KOPT-K1 (cell line): ENCODE measurements at regions not wholly inside any gene's neighbourhood (a gene's known extent, or its start where the extent isn't known, plus 50 kb on each side); places are given as distances from the start of the nearest gene placed in this dataset.
"Not testable (repeated sequence)": the region's sequence is repeated elsewhere in the genome, so short reads cannot be mapped to it uniquely, and the experiment has no call there.

Experiments
- H3K27ac ChIP-seq: fragments of 200-600 bp; sonication (generic); 2 replicates; pipeline ENCODE4 v1.5.1; 2016; ENCODE audit warnings: antibody characterized with exemption, mild to moderate bottlenecking, low read depth, low read length; ENCODE audit not compliant: poor library complexity, severe bottlenecking
- H3K36me3 ChIP-seq: fragments of 200-600 bp; sonication (generic); 2 replicates; pipeline ENCODE4 v1.5.1; 2017; ENCODE audit warnings: antibody characterized with exemption, mild to moderate bottlenecking, low read length, moderate library complexity; ENCODE audit not compliant: insufficient read depth
- H3K9me3 ChIP-seq: fragments of 200-600 bp; sonication (generic); 2 replicates; pipeline ENCODE4 v1.5.1; 2017; ENCODE audit warnings: antibody characterized with exemption, low read length, mild to moderate bottlenecking; ENCODE audit not compliant: insufficient read depth, poor library complexity, severe bottlenecking

DNA sequence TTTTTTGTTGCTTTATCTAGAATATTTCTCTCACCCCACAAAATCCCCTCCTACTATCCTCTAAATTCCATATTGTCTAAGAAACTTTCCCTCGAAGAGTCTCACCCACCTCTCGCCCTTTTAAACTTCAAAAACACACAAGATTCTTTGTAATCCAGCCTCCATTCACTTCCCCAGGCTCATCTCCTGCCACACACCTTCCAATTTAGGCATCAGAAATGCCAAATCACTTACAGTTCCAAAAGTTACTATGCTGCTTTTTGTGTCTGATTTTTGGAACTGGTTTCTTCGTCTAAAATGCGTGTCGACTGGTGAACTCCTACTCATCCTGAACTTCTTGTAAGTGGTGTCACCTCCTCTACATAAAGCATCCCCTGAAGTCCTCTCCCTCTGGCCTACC, 482.4 kb upstream of the CAMK1G start:
- Histone ChIP-seq H3K27ac (no peak overlapping the region), H3K36me3 (no peaks in the 10 kb centered on the region), H3K9me3 (no peaks in the 10 kb centered on the region)

- no peaks in the 10 kb centered on the region for H3K9me3 ChIP-seq
- H3K27ac ChIP-seq, result no peak overlapping the region
- H3K36me3 ChIP-seq, result no peaks in the 10 kb centered on the region
Observed at GRCh38 chr1:209102120-209102519, 481.4 kb upstream of the CAMK1G start.

- Histone ChIP-seq H3K27ac (no peak overlapping the region), H3K9me3 (no peaks in the 10 kb centered on the region), H3K36me3 (no peaks in the 10 kb centered on the region)
Observed at GRCh38 chr1:209102531-209102930, 481.0 kb upstream of the CAMK1G start.

DNA sequence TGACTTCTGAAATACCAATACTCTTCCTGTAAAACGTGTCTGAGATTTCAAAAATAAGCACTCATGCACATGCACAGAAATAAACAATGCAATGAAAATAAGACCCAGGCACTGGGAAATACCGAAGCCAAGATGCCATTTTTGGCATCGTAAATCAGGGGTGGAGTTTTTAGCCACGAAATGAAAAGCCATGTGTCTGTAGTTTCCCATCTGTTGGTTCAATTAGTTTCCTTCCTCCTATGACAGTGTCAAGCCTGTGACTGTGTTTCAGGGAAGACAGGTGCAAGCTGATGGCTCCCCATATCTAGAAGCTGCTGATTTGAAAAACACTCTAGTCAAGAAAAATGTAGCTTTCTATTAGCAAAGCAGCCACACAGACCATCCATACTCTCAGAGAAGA, 480.4 kb upstream of the CAMK1G start:
- Histone ChIP-seq H3K36me3 (no peaks in the 10 kb centered on the region), H3K27ac (no peak overlapping the region), H3K9me3 (no peaks in the 10 kb centered on the region)

- Histone ChIP-seq H3K27ac (no peak overlapping the region), H3K36me3 (no peaks in the 10 kb centered on the region), H3K9me3 (no peaks in the 10 kb centered on the region)
Observed at GRCh38 chr1:209104646-209105045, 478.9 kb upstream of the CAMK1G start.

- H3K36me3 ChIP-seq, result no peaks in the 10 kb centered on the region
- no peak overlapping the region for H3K27ac ChIP-seq
- H3K9me3 ChIP-seq, result no peaks in the 10 kb centered on the region
Observed at GRCh38 chr1:209105701-209106100, 477.8 kb upstream of the CAMK1G start.

GRCh38 chr1:209106237-209106741, 477.2 kb upstream of the CAMK1G start:
- Histone ChIP-seq H3K9me3 (no peaks in the 10 kb centered on the region), H3K36me3 (no peaks in the 10 kb centered on the region), H3K27ac (no peak overlapping the region)

DNA sequence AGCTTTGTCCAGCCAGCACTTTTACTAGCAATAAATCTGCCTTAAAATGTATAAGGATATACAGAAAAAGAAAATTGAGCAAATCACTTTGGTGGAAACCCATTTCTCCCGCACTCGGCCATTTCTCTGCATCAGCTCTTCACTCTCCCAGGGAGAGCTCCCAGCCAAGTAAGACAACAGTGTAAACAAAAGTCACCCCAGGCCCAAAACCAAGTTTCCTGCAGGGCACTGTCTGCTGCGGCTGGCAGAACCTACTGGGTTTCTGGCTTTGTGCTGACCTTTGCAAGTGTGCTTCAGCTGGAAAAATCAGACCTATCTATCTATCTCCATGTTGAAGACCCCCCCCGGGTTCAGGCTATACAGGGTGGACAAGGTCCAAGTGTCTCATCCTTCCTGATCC, 476.7 kb upstream of the CAMK1G start:
- no peaks in the 10 kb centered on the region for H3K9me3 ChIP-seq
- H3K27ac ChIP-seq, result no peak overlapping the region
- H3K36me3 ChIP-seq, result no peaks in the 10 kb centered on the region

DNA sequence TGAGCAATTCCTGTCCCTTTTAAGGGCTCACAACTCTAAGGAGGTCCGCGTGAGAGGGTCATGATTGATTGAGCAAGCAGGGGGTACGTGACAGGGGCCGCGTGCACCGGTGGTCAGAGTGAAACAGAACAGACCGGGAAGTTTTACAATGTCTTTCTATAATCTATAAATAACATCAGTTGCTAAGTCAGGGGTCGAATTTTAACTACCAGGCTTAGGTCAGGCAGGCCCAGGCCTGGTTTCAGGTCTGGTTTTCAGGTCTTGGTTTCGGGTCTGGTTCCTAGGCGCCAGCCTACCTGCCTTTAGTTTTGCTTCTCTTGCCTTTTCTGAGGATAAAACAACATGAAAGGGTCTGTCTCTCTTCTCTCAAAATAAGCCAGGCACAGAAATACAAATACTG, 476.0 kb upstream of the CAMK1G start:
- Histone ChIP-seq H3K36me3 (no peaks in the 10 kb centered on the region), H3K9me3 (no peaks in the 10 kb centered on the region), H3K27ac (no peak overlapping the region)

GRCh38 chr1:209109001-209109785, 474.3 kb upstream of the CAMK1G start:
- Histone ChIP-seq H3K36me3 (no peaks in the 10 kb centered on the region), H3K27ac (no peak overlapping the region), H3K9me3 (no peaks in the 10 kb centered on the region)

DNA sequence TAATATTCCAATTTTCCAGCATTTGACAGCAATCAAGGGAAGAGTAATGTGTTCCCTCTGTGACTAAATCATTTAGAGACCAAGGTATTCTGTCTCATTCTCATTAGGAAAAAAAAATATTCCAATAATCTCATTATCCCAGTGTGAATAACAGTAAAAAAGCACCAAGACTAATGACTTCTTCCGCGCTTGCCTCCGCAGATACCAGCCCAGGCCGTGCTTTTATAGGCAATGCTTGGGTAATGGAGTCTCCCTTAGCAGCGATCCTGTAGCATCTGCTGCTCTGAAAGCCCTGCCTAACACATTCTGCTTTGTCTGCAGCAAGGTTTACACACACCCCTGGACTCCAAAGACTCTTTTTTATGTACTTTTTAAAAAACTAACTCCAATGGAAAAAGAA, 470.0 kb upstream of the CAMK1G start:
- no peaks in the 10 kb centered on the region for H3K9me3 ChIP-seq
- no peak overlapping the region for H3K27ac ChIP-seq
- no peaks in the 10 kb centered on the region for H3K36me3 ChIP-seq

DNA sequence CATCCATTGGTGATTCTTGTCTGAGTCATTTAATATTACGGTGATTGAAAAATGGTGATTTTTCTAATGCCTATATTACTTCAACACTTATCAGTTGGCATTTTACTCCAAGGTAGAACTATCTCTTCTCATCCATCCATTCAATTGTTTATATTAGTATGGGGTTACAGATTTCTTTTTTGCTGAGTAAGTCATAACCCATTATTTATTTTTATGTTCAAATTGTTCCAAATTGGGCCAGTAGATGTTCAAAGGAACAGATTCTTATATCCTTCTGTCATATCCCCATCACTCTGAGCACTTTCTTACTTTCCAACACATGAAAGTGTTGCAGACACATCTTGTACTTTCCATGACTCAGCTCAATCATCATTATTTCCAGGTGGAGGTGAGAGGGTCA, 466.8 kb upstream of the CAMK1G start:
- H3K9me3 ChIP-seq, result no peaks in the 10 kb centered on the region
- H3K36me3 ChIP-seq, result no peaks in the 10 kb centered on the region
- no peak overlapping the region for H3K27ac ChIP-seq

DNA sequence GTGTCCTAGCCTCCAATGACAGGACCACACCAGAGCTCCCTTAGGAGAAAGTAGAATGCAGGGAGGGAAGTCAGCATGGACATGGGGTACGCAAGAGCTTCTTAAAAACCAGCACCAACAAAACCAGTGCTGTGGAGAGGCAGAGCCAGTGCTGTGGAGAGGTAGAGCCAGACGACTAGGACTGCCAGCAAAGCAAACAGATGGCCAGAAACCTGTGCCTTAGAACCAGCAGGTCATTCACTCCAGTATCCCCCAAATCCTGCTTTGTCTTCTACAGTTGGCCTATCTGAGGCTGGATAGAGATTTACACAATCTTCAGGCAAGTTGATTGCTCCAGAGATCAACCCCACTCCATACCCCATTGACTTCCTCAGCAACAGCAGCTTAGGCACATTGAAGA, 459.9 kb upstream of the CAMK1G start:
- Histone ChIP-seq H3K36me3 (no peaks in the 10 kb centered on the region), H3K27ac (no peak overlapping the region), H3K9me3 (no peaks in the 10 kb centered on the region)

DNA sequence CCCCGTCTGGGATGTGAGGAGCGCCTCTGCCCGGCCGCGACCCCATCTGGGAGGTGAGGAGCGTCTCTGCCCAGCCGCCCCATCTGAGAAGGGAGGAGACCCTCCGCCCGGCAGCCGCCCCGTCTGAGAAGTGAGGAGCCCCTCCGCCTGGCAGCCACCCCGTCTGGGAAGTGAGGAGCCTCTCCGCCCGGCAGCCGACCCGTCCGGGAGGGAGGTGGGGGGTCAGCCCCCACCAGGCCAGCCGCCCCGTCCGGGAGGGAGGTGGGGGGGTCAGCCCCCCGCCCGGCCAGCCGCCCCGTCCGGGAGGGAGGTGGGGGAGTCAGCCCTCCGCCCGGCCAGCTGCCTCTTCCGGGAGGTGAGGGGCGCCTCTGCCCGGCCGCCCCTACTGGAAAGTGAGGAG, 454.4 kb upstream of the CAMK1G start:
- not testable (repeated sequence) for H3K27ac ChIP-seq, H3K9me3 ChIP-seq, H3K36me3 ChIP-seq

DNA sequence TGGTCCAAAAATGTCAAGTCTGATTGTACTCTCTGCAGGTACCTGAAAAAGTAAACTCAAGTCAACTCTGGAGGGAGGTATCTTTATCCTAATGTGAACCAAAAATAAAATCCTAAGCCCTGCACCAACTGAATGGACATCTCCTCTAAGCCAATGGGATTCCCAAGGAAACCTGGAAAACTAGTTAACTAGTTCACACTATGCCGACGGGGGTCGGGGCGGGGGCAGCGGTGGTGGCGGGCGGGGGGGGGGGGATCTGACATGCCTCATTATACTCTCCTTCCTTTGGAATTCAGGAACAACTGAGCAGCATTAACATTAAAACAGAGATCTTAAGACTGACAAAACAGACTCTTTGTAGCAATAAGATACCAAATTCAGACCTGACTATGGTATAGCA, 452.6 kb upstream of the CAMK1G start:
- Histone ChIP-seq H3K27ac (no peak overlapping the region), H3K36me3 (no peaks in the 10 kb centered on the region), H3K9me3 (no peaks in the 10 kb centered on the region)

- H3K9me3 ChIP-seq, result no peaks in the 10 kb centered on the region
- no peaks in the 10 kb centered on the region for H3K36me3 ChIP-seq
- H3K27ac ChIP-seq, result no peak overlapping the region
Observed at GRCh38 chr1:209132736-209133467, 450.6 kb upstream of the CAMK1G start.
